Keratinocyte (primary cell): ENCODE measurements at regions not wholly inside any gene's neighbourhood (a gene's known extent, or its start where the extent isn't known, plus 50 kb on each side); places are given as distances from the start of the nearest gene placed in this dataset.

Experiments
- DNase-seq: peaks from one replicate; pipeline ENCODE4 v3.0.0-alpha.2; 2011; ENCODE audit warnings: low read depth, missing footprints, low spot score
- FAIRE-seq: peaks from 2 replicates; lab custom pipeline; 2011; peaks lifted over from hg19 to GRCh38; lab: Jason Lieb, UNC
- H2AFZ ChIP-seq: 2 replicates; pipeline ENCODE4 v1.6.0; 2012; ENCODE audit warnings: low read length, control low read depth, inconsistent platforms; ENCODE audit not compliant: control insufficient read depth
- H3K27ac ChIP-seq: 2 replicates; pipeline ENCODE4 v1.5.1; 2011; ENCODE audit warnings: low read length; ENCODE audit not compliant: control insufficient read depth, insufficient read depth
- H3K27me3 ChIP-seq: 3 replicates; pipeline ENCODE4 v1.6.0; 2011; ENCODE audit warnings: low read length; ENCODE audit not compliant: control insufficient read depth, insufficient read depth; ENCODE audit errors: extremely low read depth
- H3K36me3 ChIP-seq, 2 experiments: 2 replicates in 1 of 2; 3 replicates in 1 of 2; pipeline ENCODE4 v1.5.1; 2011; ENCODE audit warnings: low read length in 2 of 2, mild to moderate bottlenecking in 1 of 2; ENCODE audit not compliant: control insufficient read depth in 2 of 2, insufficient read depth in 2 of 2; ENCODE audit errors: extremely low read depth in 1 of 2
- H3K4me1 ChIP-seq: 3 replicates; pipeline ENCODE4 v1.5.1; 2011; ENCODE audit warnings: low read length; ENCODE audit not compliant: control insufficient read depth, insufficient read depth; ENCODE audit errors: extremely low read depth
- H3K4me2 ChIP-seq: 3 replicates; pipeline ENCODE4 v1.6.0; 2011; ENCODE audit warnings: low read depth, low read length; ENCODE audit not compliant: control insufficient read depth, insufficient read depth; ENCODE audit errors: extremely low read depth
- H3K4me3 ChIP-seq, 3 experiments: fragments of 200-600 bp in 1 of 3; sonication (generic) in 1 of 3; 2 replicates in 2 of 3; 3 replicates in 1 of 3; pipeline ENCODE4 v1.5.1; 2011 to 2016; ENCODE audit warnings: low read length in 3 of 3, mild to moderate bottlenecking in 3 of 3, control low read depth in 2 of 3, inconsistent platforms in 1 of 3, low read depth in 1 of 3, mixed read lengths in 1 of 3, mixed run types in 1 of 3, moderate library complexity in 1 of 3; ENCODE audit not compliant: control insufficient read depth in 2 of 3, insufficient read depth in 2 of 3; ENCODE audit errors: extremely low read depth in 1 of 3
- H3K79me2 ChIP-seq: 2 replicates; pipeline ENCODE4 v1.6.0; 2012; ENCODE audit warnings: low read length; ENCODE audit not compliant: control insufficient read depth, insufficient read depth
- H3K9ac ChIP-seq: 3 replicates; pipeline ENCODE4 v1.6.0; 2011; ENCODE audit warnings: low read length; ENCODE audit not compliant: control insufficient read depth, insufficient read depth; ENCODE audit errors: extremely low read depth
- H3K9me1 ChIP-seq: 3 replicates; pipeline ENCODE4 v1.6.0; 2011; ENCODE audit warnings: low read length; ENCODE audit not compliant: control insufficient read depth, insufficient read depth; ENCODE audit errors: extremely low read depth
- H3K9me3 ChIP-seq: 2 replicates; pipeline ENCODE4 v1.5.1; 2012; ENCODE audit warnings: low read depth, low read length; ENCODE audit not compliant: control insufficient read depth
- H4K20me1 ChIP-seq: 3 replicates; pipeline ENCODE4 v1.6.0; 2011; ENCODE audit warnings: low read length; ENCODE audit not compliant: control insufficient read depth, insufficient read depth; ENCODE audit errors: extremely low read depth
- CTCF ChIP-seq, 3 experiments: IDR thresholded peaks in 1 of 3; conservative IDR thresholded peaks in 1 of 3; optimal IDR thresholded peaks in 1 of 3; 2 replicates in 2 of 3; 3 replicates in 1 of 3; pipeline versions ENCODE3 to v1.5.1; 2011; ENCODE audit warnings: low read length in 3 of 3, mild to moderate bottlenecking in 3 of 3, moderate library complexity in 2 of 3, control low read depth in 1 of 3, inconsistent platforms in 1 of 3; ENCODE audit not compliant: insufficient read depth in 2 of 3; ENCODE audit errors: extremely low read depth in 1 of 3
- EZH2 ChIP-seq: IDR thresholded peaks from one replicate; pipeline ENCODE4 v1.6.1; 2012; ENCODE audit warnings: inconsistent platforms, mild to moderate bottlenecking, low read length, moderate library complexity
- dilution Hi-C: fragments of 300-500 bp; cut with MboI; formaldehyde crosslinking; loops from one replicate; pipeline ENCODE4 v1.7.0; 2020; ENCODE audit warnings: low sequenced_read_pairs; ENCODE audit not compliant: extremely low pct_ligation_motif_present

- dilution Hi-C loops, result no loop called here
- no peaks in the 10 kb centered on the region for H3K9me1 ChIP-seq
Observed at GRCh38 chr7:35581605-35582210, 113.2 kb downstream of the HERPUD2 start.

DNA sequence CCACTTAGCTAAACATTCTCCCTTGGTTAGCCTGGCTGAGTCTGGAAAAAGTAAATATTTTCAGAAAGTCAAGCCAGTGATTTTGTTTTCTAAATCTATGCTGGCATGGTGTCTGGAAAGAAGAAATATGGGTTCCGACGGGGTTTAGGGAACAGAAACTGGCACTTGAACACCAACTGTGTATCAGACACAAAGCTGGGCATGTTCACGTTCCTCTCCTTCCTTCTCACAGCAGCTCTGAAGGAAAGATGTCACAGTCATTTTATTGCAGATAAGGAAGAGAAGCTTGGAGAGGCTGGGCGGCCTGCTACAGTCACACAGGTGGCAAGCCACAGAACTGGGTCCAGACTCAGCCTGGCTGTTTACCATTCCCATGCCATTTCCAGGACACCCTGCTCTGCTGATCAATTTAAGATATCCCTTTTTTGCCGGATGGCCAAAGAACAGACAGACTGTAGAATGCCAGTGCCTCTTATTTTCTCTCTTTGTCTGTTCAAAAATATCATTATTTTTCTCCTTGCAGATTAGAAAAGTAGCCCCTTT lies 118.8 kb downstream of the HERPUD2 start:
- Histone ChIP-seq H3K79me2 (no peaks in the 10 kb centered on the region), H3K36me3 (no peaks in the 10 kb centered on the region), H3K27ac (no peak overlapping the region), H4K20me1 (no peaks in the 10 kb centered on the region), H3K9ac (no peak overlapping the region), H3K4me1 (no peaks in the 10 kb centered on the region), H2AFZ (no peak overlapping the region), H3K4me2 (no peak overlapping the region), H3K27me3 (no peaks in the 10 kb centered on the region), H3K9me3 (no peaks in the 10 kb centered on the region), H3K4me3 (no peak overlapping the region), H3K9me1 (no peaks in the 10 kb centered on the region)
- dilution Hi-C loops, result no loop called here
- no peak for TF ChIP-seq EZH2
- TF ChIP-seq CTCF (optimal IDR thresholded peaks at IDR 0.05 in 1 of 3, IDR thresholded peaks at IDR 0.05 in 1 of 3, conservative IDR thresholded peaks at IDR 0.05 in 1 of 3; ENCODE audit: extremely low read depth in 1 of 3, insufficient read depth in 2 of 3, low read length in 3 of 3), result no peak
- DNase-seq (no peak), FAIRE-seq (no peak)

More at GRCh38 chr7:35581605-35582210, 113.2 kb downstream of the HERPUD2 start:
- Histone ChIP-seq H3K27ac (no peak overlapping the region), H2AFZ (no peak overlapping the region), H3K9ac (no peak overlapping the region), H3K79me2 (no peaks in the 10 kb centered on the region), H4K20me1 (no peaks in the 10 kb centered on the region), H3K4me1 (no peaks in the 10 kb centered on the region), H3K9me3 (no peaks in the 10 kb centered on the region), H3K4me2 (no peak overlapping the region), H3K36me3 (no peaks in the 10 kb centered on the region), H3K27me3 (no peaks in the 10 kb centered on the region), H3K4me3 (no peak overlapping the region)
- DNase-seq (no peak), FAIRE-seq (no peak)
- no peak for TF ChIP-seq CTCF (optimal IDR thresholded peaks at IDR 0.05 in 1 of 3, IDR thresholded peaks at IDR 0.05 in 1 of 3, conservative IDR thresholded peaks at IDR 0.05 in 1 of 3; ENCODE audit: extremely low read depth in 1 of 3, insufficient read depth in 2 of 3, low read length in 3 of 3)
- TF ChIP-seq EZH2, result no peak
